Endothelial cell of umbilical vein (primary cell): ENCODE measurements at regions not wholly inside any gene's neighbourhood (a gene's known extent, or its start where the extent isn't known, plus 50 kb on each side); places are given as distances from the start of the nearest gene placed in this dataset.

Experiments used
- BruUV-seq: library from RNA; stranded (reverse); fragments of 400-500 nt; replicated peaks from 2 replicates; lab custom pipeline; 2021; lab: Mats Ljungman, UMichigan
- CTCF ChIA-PET: fragments of 300-600, 350-600 bp; sonication (Branson Sonifier 250); formaldehyde crosslinking; loops from one replicate; lab custom pipeline; 2021; ENCODE audit warnings: antibody characterized with exemption, inconsistent platforms; lab: Charles Lee
- POLR2A ChIA-PET: fragments of 300-600, 350-600 bp; sonication (Branson Sonifier 250); formaldehyde crosslinking; loops from one replicate; lab custom pipeline; 2021; ENCODE audit warnings: antibody characterized with exemption, inconsistent platforms; lab: Charles Lee
- DNase-seq: peaks from one replicate; pipeline ENCODE4 v3.0.0-alpha.2; 2011; ENCODE audit warnings: low read depth, low spot score
- FAIRE-seq: peaks from 2 replicates; lab custom pipeline; 2011; peaks lifted over from hg19 to GRCh38; lab: Jason Lieb, UNC
- H2AFZ ChIP-seq: 2 replicates; pipeline ENCODE4 v1.6.0; 2012; ENCODE audit warnings: low read depth, low read length, control low read depth, inconsistent platforms
- H3K27ac ChIP-seq: 2 replicates; pipeline ENCODE4 v1.5.1; 2011; ENCODE audit warnings: low read depth, mild to moderate bottlenecking, control low read depth, low read length, moderate library complexity; ENCODE audit not compliant: insufficient read depth
- H3K27me3 ChIP-seq, 2 experiments: 2 replicates each; pipeline versions ENCODE4 v1.6.0 to v1.6.1; 2011; ENCODE audit warnings: low read length in 2 of 2, mixed read lengths in 1 of 2; ENCODE audit not compliant: control insufficient read depth in 2 of 2, insufficient read depth in 2 of 2
- H3K36me3 ChIP-seq, 2 experiments: 2 replicates in 1 of 2; 3 replicates in 1 of 2; pipeline ENCODE4 v1.5.1; 2011; ENCODE audit warnings: low read length in 2 of 2, mild to moderate bottlenecking in 1 of 2, moderate library complexity in 1 of 2; ENCODE audit not compliant: control insufficient read depth in 2 of 2, insufficient read depth in 2 of 2; ENCODE audit errors: extremely low read depth in 1 of 2
- H3K4me1 ChIP-seq: 3 replicates; pipeline ENCODE4 v1.5.1; 2011; ENCODE audit warnings: mild to moderate bottlenecking, low read length; ENCODE audit not compliant: control insufficient read depth, insufficient read depth; ENCODE audit errors: extremely low read depth
- H3K4me2 ChIP-seq: 2 replicates; pipeline ENCODE4 v1.6.1; 2011; ENCODE audit warnings: low read length, control low read depth, mixed read lengths; ENCODE audit not compliant: insufficient read depth
- H3K4me3 ChIP-seq, 3 experiments: fragments of 200-600 bp in 1 of 3; sonication (generic), shearing (Covaris generic) in 1 of 3; replicated peaks in 1 of 3; 2 replicates each; pipeline ENCODE4 v1.5.1; 2011 to 2016; ENCODE audit warnings: control low read depth in 3 of 3, low read length in 3 of 3, mild to moderate bottlenecking in 2 of 3, inconsistent platforms in 1 of 3, low read depth in 1 of 3, moderate library complexity in 1 of 3; ENCODE audit not compliant: insufficient read depth in 1 of 3
- H3K79me2 ChIP-seq: 2 replicates; pipeline ENCODE4 v1.6.0; 2012; ENCODE audit warnings: low read length, inconsistent platforms; ENCODE audit not compliant: control insufficient read depth, insufficient read depth
- H3K9ac ChIP-seq: replicated peaks from 2 replicates; pipeline ENCODE3; 2011; ENCODE audit warnings: low read length, control low read depth; ENCODE audit not compliant: insufficient read depth; ENCODE audit errors: extremely low read depth
- H3K9me1 ChIP-seq: replicated peaks from 3 replicates; pipeline ENCODE4 v1.6.0; 2011; ENCODE audit warnings: mild to moderate bottlenecking, low read length; ENCODE audit not compliant: control insufficient read depth, insufficient read depth; ENCODE audit errors: extremely low read depth
- H3K9me3 ChIP-seq: replicated peaks from 2 replicates; pipeline ENCODE4 v1.5.1; 2012; ENCODE audit warnings: low read length, inconsistent platforms; ENCODE audit not compliant: control insufficient read depth, insufficient read depth
- H4K20me1 ChIP-seq: replicated peaks from 2 replicates; pipeline ENCODE3; 2011; ENCODE audit warnings: mild to moderate bottlenecking, low read length; ENCODE audit not compliant: control insufficient read depth, insufficient read depth; ENCODE audit errors: extremely low read depth
- EZH2 ChIP-seq: IDR thresholded peaks from 2 replicates; pipeline ENCODE4 v1.6.1; 2012; ENCODE audit warnings: borderline replicate concordance, low read depth, mild to moderate bottlenecking, moderate library complexity, low read length, inconsistent platforms; ENCODE audit not compliant: severe bottlenecking
- FOS ChIP-seq: IDR thresholded peaks from 2 replicates; pipeline ENCODE4 v1.6.1; 2011; ENCODE audit warnings: mild to moderate bottlenecking, low read length, moderate library complexity, borderline replicate concordance; ENCODE audit not compliant: insufficient read depth
- GATA2 ChIP-seq: IDR thresholded peaks from 2 replicates; pipeline ENCODE4 v1.7.0; 2011; ENCODE audit warnings: low read depth, mild to moderate bottlenecking, moderate library complexity, mixed read lengths, low read length; ENCODE audit not compliant: insufficient read length, insufficient read depth
- JUN ChIP-seq: IDR thresholded peaks from 2 replicates; pipeline ENCODE4 v1.6.1; 2011; ENCODE audit warnings: borderline replicate concordance, low read depth; ENCODE audit not compliant: insufficient read length, insufficient read depth
- MYC ChIP-seq: IDR thresholded peaks from one replicate; pipeline ENCODE4 v1.6.1; 2011; ENCODE audit warnings: mild to moderate bottlenecking, low read depth, low read length
- POLR2A ChIP-seq: IDR thresholded peaks from 2 replicates; pipeline ENCODE4 v1.6.1; 2012; ENCODE audit warnings: low read depth, mild to moderate bottlenecking, control low read depth, low read length
- POLR2AphosphoS5 ChIP-seq: IDR thresholded peaks from 2 replicates; pipeline ENCODE4 v1.6.1; 2012; ENCODE audit warnings: low read depth, mild to moderate bottlenecking, control low read depth, low read length, moderate library complexity; ENCODE audit not compliant: insufficient read depth
- dilution Hi-C: fragments of 300-500 bp; cut with MboI; formaldehyde crosslinking; loops from one replicate; pipeline ENCODE4 v1.15.0; 2019; ENCODE audit warnings: low sequenced_read_pairs; ENCODE audit not compliant: extremely low pct_ligation_motif_present
- intact Hi-C: fragments of 100-400 bp; cut with micrococcal nuclease; formaldehyde crosslinking; loops from one replicate; pipeline ENCODE4 v1.10.0; 2022
- TF ChIP-seq, protein P1 (sequence below): IDR thresholded peaks from 2 replicates; pipeline ENCODE4 v1.6.1; 2011; ENCODE audit not compliant: insufficient read depth, insufficient read length
- TF ChIP-seq, protein P2 (sequence below), 2 donors: IDR thresholded peaks; 1 replicate in 1 of 2; 2 replicates in 1 of 2; pipeline ENCODE4 v1.5.1; 2011; ENCODE audit warnings: low read length in 2 of 2, mild to moderate bottlenecking in 2 of 2, moderate library complexity in 2 of 2, control low read depth in 1 of 2, inconsistent platforms in 1 of 2, low read depth in 1 of 2; ENCODE audit not compliant: insufficient read depth in 1 of 2; ENCODE audit errors: extremely low read depth in 1 of 2

DNA sequence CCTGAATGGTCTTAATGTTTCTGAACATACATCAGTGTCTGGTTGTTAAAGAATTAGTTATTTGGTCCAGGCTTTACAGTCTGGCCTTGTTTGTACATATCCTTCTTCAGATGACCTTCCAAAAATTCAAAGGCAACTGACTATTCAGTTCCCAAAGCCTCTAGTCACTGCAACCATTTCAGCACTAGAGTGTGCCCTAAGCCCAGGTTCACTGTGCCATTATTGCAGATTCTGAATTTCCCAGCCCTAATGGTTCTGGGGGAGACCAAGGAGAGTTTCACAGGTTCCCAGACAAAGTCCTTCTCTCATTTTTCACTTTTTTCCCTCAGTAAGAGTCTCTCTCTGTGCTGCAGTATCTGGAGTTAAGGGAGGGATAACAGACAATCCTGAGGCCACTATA lies 235.8 kb downstream of the TRAM1L1 start:
- intact Hi-C loops (no loop called here), dilution Hi-C loops (no loop called here)
- DNase-seq (no peak), FAIRE-seq (no peak)
- H3K4me1 ChIP-seq = no peaks in the 10 kb centered on the region
- no peaks in the 10 kb centered on the region for H3K27me3 ChIP-seq
- ChIA-PET CTCF (no interaction called here), POLR2A (no interaction called here)
- H3K79me2 ChIP-seq = no peaks in the 10 kb centered on the region
- no peak for TF ChIP-seq MYC
- no peak for TF ChIP-seq GATA2
- no peak for TF ChIP-seq POLR2AphosphoS5
- TF ChIP-seq, protein P1, sequence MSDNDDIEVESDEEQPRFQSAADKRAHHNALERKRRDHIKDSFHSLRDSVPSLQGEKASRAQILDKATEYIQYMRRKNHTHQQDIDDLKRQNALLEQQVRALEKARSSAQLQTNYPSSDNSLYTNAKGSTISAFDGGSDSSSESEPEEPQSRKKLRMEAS = no peak
- no peak for TF ChIP-seq EZH2
- TF ChIP-seq JUN = no peak
- no peak for TF ChIP-seq FOS
- TF ChIP-seq POLR2A = no peak
- TF ChIP-seq, protein P2, sequence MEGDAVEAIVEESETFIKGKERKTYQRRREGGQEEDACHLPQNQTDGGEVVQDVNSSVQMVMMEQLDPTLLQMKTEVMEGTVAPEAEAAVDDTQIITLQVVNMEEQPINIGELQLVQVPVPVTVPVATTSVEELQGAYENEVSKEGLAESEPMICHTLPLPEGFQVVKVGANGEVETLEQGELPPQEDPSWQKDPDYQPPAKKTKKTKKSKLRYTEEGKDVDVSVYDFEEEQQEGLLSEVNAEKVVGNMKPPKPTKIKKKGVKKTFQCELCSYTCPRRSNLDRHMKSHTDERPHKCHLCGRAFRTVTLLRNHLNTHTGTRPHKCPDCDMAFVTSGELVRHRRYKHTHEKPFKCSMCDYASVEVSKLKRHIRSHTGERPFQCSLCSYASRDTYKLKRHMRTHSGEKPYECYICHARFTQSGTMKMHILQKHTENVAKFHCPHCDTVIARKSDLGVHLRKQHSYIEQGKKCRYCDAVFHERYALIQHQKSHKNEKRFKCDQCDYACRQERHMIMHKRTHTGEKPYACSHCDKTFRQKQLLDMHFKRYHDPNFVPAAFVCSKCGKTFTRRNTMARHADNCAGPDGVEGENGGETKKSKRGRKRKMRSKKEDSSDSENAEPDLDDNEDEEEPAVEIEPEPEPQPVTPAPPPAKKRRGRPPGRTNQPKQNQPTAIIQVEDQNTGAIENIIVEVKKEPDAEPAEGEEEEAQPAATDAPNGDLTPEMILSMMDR (IDR thresholded peaks at IDR 0.05; ENCODE audit: extremely low read depth in 1 of 2, insufficient read depth in 1 of 2, low read depth in 1 of 2, low read length in 2 of 2) = no peak
- H3K9me1 ChIP-seq = no peaks in the 10 kb centered on the region
- no peak overlapping the region for H3K27ac ChIP-seq
- H3K4me2 ChIP-seq = no peak overlapping the region
- H3K9ac ChIP-seq = no peak overlapping the region
- no peaks in the 10 kb centered on the region for H3K9me3 ChIP-seq
- H3K36me3 ChIP-seq = no peaks in the 10 kb centered on the region
- no peak overlapping the region for H3K4me3 ChIP-seq
- H4K20me1 ChIP-seq = no peaks in the 10 kb centered on the region
- no peak overlapping the region for H2AFZ ChIP-seq
- BruUV-seq = no TSS peak
